CD4-positive, alpha-beta T cell treated with Interleukin-17A for 4 hours (primary cell): ENCODE measurements at regions not wholly inside any gene's neighbourhood (a gene's known extent, or its start where the extent isn't known, plus 50 kb on each side); places are given as distances from the start of the nearest gene placed in this dataset.
A peak's percentile ranks its signal among the peaks of the same experiment; 100 is the strongest.
"Not testable (repeated sequence)": the region's sequence is repeated elsewhere in the genome, so short reads cannot be mapped to it uniquely, and the experiment has no call there.

Experiments
- DNase-seq: peaks from one replicate; pipeline ENCODE4 v3.0.0-alpha.2; 2020; ENCODE audit warnings: mixed read lengths

GRCh38 chr11:67873223-67873622, 130.7 kb downstream of the UNC93B1 start:
- not testable (repeated sequence) for DNase-seq

GRCh38 chr11:67871168-67871567, 132.7 kb downstream of the UNC93B1 start:
- DNase-seq, result not testable (repeated sequence)

GRCh38 chr11:67862896-67863295, 141.0 kb downstream of the UNC93B1 start:
- DNase-seq, result not testable (repeated sequence)

- DNase-seq, result peak; percentile 36
Observed at GRCh38 chr11:67859513-67860161, 144.3 kb downstream of the UNC93B1 start.

GRCh38 chr11:67850747-67851146, 153.2 kb downstream of the UNC93B1 start:
- DNase-seq, result not testable (repeated sequence)

GRCh38 chr11:67849766-67850165, 154.1 kb downstream of the UNC93B1 start:
- not testable (repeated sequence) for DNase-seq

- DNase-seq, result not testable (repeated sequence)
Observed at GRCh38 chr11:67847896-67848875, 155.7 kb downstream of the UNC93B1 start.

- DNase-seq, result not testable (repeated sequence)
Observed at GRCh38 chr11:67846303-67846702, 157.6 kb downstream of the UNC93B1 start.

GRCh38 chr11:67845296-67845695, 158.6 kb downstream of the UNC93B1 start:
- DNase-seq, result not testable (repeated sequence)

- not testable (repeated sequence) for DNase-seq
Observed at GRCh38 chr11:67840599-67840998, 163.3 kb downstream of the UNC93B1 start.

GRCh38 chr11:67830152-67830551, 155.7 kb upstream of the ALDH3B2 start:
- not testable (repeated sequence) for DNase-seq

- not testable (repeated sequence) for DNase-seq
Observed at GRCh38 chr11:67826951-67827296, 152.5 kb upstream of the ALDH3B2 start.

- not testable (repeated sequence) for DNase-seq
Observed at GRCh38 chr11:67826028-67826950, 151.9 kb upstream of the ALDH3B2 start.

GRCh38 chr11:67824861-67825260, 150.4 kb upstream of the ALDH3B2 start:
- not testable (repeated sequence) for DNase-seq

GRCh38 chr11:67820081-67820480, 145.7 kb upstream of the ALDH3B2 start:
- no peak for DNase-seq

- not testable (repeated sequence) for DNase-seq
Observed at GRCh38 chr11:67817558-67817957, 143.1 kb upstream of the ALDH3B2 start.

- DNase-seq, result not testable (repeated sequence)
Observed at GRCh38 chr11:67809301-67809700, 134.9 kb upstream of the ALDH3B2 start.

- DNase-seq, result not testable (repeated sequence)
Observed at GRCh38 chr11:67807896-67808295, 133.5 kb upstream of the ALDH3B2 start.

GRCh38 chr11:67806728-67807235, 132.4 kb upstream of the ALDH3B2 start:
- not testable (repeated sequence) for DNase-seq

- DNase-seq, result not testable (repeated sequence)
Observed at GRCh38 chr11:67806183-67806582, 131.8 kb upstream of the ALDH3B2 start.

- peak; percentile 98 for DNase-seq
Observed at GRCh38 chr11:67805253-67806126, 131.1 kb upstream of the ALDH3B2 start.
